ENCODE measurements at regions not wholly inside any gene's neighbourhood (a gene's known extent, or its start where the extent isn't known, plus 50 kb on each side); places are given as distances from the start of the nearest gene placed in this dataset.
"Not testable (repeated sequence)": the region's sequence is repeated elsewhere in the genome, so short reads cannot be mapped to it uniquely, and the experiment has no call there.

DNA sequence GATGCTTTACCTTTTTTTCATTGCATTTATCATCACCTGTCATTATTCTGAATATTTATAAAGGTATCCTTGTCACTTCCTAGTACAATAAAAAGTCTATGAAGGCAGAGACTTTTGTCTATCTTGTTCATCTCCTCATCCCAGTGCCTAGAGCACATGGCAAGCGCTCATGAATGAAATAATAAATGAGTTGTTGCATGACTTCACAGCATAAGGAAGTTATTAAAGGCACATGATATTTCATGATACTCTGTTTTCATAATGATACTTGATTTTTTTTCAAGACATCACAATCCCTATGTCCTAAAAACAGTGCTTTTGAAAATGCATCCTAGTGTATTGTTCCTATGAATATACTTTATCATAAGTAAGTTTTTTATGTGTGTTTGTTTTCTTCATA, 310.6 kb upstream of the RSPO3 start:
- intact Hi-C loops (cut with micrococcal nuclease) = no loop called here

DNA sequence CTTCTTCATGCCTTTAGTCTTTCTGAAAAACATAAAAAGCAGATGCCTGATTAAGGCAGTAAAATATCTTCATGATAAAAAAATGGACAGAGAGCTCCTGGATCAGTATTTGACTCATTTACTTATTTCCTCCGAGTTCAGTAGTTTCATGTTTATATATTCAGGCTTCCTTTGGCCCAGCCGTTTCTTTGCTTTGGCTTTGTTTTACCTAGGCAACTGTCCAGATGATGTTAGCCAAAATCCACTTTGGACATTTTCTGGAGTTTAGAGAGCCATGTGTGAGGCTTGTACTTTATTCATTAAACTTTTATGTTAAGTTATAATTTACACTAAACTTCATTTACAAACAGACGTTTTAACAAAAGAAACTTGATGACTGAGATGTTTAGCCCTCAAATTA, 307.1 kb upstream of the RSPO3 start:
- intact Hi-C loops (cut with micrococcal nuclease) = no loop called here

DNA sequence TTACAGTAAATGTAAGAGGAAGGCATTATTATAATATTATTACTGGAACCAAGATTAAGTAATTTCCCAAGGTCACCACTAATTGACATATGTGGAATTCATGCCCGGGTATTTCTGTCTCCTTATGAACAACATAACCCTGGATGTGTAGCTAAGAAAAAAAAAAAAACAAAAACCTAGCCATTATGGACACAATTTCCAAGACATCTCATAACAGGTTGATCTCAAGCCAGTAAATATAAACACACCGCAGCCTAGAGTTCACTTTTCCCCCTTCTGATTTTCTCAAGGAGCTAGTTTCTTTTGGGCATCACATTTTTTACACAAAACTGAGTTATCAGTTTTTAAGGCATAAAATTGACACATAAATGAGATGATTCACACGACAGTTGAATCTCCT, 306.5 kb upstream of the RSPO3 start:
- intact Hi-C loops (cut with micrococcal nuclease) = no loop called here

- intact Hi-C loops (cut with micrococcal nuclease) = no loop called here
Measured at GRCh38 chr6:126812651-126813050, 305.8 kb upstream of the RSPO3 start.

GRCh38 chr6:126820634-126821033, 297.8 kb upstream of the RSPO3 start:
- intact Hi-C loops (cut with micrococcal nuclease) = no loop called here

DNA sequence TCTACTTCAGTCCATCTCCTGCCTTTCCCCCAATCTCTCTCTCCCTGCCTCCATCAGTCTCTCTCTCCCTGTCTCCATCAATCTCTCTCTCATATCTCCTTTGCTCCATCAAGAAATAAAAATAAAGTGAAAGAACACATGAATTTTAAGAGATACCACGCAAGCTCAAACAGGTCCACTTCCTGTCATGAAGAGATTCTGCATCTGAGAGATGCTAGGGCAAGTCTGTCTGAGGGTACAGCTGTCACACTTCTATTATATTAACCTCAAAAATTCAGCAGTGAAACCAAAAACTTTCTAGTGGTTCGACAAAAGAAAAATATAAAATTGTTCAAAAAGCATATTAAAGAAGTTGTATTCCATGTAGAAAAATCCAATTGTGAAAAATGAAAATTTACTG, 296.8 kb upstream of the RSPO3 start:
- intact Hi-C loops (cut with micrococcal nuclease) = no loop called here

- intact Hi-C loops (cut with micrococcal nuclease) = no loop called here
Measured at GRCh38 chr6:126824226-126824625, 294.2 kb upstream of the RSPO3 start.

GRCh38 chr6:126824815-126825214, 293.7 kb upstream of the RSPO3 start:
- intact Hi-C loops (cut with micrococcal nuclease) = no loop called here

- intact Hi-C loops (cut with micrococcal nuclease) = no loop called here
Measured at GRCh38 chr6:126826166-126826714, 292.2 kb upstream of the RSPO3 start.

- intact Hi-C loops (cut with micrococcal nuclease) = no loop called here
Measured at GRCh38 chr6:126831461-126831860, 287.0 kb upstream of the RSPO3 start.

- intact Hi-C loops (cut with micrococcal nuclease) = no loop called here
Measured at GRCh38 chr6:126842769-126843168, 275.7 kb upstream of the RSPO3 start.

DNA sequence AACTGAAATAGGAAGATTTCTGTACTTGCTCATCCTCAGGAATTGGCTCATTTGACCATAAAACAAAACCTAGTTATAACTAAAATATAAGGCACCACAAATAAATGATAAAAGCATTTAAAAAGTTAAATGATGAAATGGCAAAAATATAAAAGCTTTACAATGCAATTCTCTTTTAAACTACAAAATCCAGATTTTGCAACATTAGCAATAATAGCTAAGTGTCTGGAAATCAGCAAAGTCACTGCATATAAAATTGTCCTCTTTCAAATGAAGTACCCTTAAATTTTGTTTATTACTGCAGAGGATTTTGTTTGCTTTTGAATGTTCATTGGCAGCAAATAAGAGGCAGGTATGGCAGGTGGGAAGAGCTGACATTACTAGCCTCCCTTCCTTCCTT, 270.4 kb upstream of the RSPO3 start:
- intact Hi-C loops (cut with micrococcal nuclease) = no loop called here

DNA sequence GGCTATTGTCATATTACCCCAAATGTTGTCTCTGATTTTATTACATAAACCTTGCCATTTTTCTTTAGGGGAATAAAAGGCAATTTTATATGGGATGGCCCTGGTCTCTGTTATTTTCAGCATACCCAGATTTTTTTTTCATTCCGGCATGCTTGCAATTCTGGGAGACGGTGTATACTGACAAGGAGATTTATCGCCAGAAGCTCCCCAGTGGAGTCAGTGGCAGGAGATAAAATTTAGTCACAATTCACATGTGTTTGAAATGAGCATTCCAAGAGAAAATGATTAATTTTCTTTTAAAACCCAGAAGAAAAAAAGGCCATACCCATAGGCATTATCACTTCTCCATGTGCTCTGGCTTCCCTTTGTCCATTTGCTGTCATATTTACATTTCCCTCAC, 250.8 kb upstream of the RSPO3 start:
- intact Hi-C loops (cut with micrococcal nuclease) = no loop called here

GRCh38 chr6:126873351-126873750, 245.1 kb upstream of the RSPO3 start:
- intact Hi-C loops (cut with micrococcal nuclease) = no loop called here

DNA sequence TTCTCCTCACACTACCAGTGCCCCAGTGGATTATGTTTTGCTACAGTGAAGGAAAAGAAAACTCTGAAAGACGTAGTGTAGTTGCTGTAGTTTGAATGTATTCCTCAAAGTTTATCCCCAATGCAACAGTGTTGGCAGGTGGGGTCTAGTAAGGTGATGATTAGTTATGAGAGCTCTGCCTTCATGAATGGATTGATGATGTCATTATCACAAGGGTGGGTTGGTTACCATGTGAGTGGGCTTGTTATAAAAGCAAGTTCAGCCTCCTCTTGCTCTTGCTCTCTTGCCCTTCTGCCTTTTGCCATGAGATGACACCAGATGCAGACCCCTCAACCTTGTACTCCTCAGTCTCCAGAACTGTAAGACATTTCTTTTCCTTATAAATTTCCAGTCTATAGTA, 244.7 kb upstream of the RSPO3 start:
- intact Hi-C loops (cut with micrococcal nuclease) = no loop called here

DNA sequence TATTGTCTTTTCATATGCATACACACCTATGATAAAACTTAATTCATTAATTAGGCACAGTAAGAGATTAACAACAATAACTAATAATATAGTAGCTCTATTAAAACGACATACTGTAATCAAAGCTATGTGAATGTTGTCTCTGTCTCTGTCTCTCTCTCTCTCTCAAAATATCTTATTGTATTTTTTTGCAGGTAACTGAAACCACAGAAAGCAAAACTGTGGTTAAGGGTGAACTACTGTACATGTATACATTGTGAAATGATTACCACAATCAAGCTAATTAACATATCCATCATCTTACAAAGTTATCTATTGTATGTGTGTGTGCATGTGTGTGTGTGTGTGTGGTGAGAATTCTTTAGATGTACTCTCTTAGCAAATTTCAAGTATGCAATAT, 242.0 kb upstream of the RSPO3 start:
- intact Hi-C loops (cut with micrococcal nuclease) = no loop called here

GRCh38 chr6:126880964-126881363, 237.5 kb upstream of the RSPO3 start:
- intact Hi-C loops (cut with micrococcal nuclease) = no loop called here

GRCh38 chr6:126886106-126886505, 232.4 kb upstream of the RSPO3 start:
- intact Hi-C loops (cut with micrococcal nuclease) = no loop called here

DNA sequence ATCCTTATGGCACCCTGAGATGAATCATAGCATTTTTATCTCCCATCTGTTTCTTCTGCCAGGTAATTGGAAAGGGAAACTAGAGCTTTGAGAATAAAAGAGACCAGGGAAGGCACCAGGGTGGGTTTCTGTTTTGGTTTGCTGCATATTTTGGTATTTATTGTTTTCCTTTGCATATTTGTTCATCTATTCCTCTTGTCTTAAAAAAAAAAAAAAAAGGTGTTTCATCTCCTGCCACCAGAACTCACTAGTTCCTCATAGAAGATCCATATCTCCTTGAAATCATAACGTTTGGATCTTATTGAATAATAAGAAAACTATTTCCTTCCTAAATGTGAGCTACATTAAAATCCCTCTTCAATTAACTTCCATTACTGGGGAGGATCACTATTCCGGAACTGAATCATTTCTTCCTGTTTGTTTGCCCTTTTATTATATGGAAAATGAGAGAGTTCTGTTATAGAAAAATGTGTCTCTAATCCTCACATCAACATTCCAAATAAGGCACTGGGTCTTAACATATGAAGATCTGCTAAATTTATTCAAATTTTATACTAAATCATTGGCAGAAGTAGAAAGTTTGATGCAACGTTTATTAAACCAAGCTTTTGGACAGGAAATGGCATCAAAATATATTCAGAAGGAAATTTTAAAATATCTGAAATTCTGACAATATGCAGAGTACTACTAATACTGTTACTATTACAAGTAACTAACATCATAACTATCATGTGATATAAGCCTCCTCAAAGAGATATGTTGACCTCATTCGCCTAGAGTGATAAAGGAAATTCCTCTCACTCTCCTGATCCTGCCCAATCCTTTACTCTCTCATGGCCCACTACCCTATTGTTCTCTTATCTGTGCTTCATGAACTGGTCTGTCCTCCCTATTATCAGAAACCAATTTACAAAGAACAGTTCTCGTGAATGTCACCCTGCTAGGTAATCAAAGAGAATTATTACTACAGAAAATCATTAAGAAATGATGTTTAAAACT, 229.4 kb upstream of the RSPO3 start:
- intact Hi-C loops (cut with micrococcal nuclease) = no loop called here

DNA sequence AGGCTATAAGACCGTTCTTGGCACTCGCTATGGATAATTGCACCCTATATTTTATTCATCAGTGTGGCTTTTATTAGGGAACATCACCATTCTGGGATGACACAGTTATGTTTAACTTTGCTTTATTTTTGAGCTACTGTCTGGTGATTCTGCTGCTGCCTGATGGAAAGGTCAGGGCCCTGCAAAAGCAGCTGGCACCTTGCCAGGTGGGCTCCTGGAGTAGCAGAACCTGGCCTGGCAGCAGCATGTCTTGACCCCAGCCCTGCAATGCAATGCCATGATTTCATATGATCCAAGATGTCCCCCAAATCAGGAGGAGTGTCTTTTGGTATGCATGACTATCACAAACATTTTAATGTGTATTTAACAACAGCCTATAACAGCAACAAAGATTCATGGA, 228.4 kb upstream of the RSPO3 start:
- intact Hi-C loops (cut with micrococcal nuclease) = no loop called here

GRCh38 chr6:126891158-126891557, 227.3 kb upstream of the RSPO3 start:
- intact Hi-C loops (cut with micrococcal nuclease) = no loop called here

DNA sequence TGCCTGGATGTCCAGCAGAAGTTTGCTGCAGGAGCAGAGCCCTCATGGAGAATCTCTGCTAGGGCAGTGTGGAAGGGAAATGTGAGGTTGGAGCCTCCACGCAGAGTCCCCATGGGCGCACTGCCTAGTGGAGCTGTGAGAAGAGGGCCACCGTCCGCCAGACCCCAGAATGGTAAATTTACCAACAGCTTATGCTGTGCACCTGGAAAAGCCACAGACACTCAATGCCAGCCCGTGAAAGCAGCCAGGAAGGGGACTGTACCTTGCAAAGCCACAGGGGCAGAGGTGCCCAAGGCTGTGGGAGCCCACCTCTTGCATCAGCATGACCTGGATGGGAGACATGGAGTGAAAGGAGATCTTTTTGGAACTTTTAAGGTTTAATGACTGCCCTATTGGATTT, 225.6 kb upstream of the RSPO3 start:
- intact Hi-C loops (cut with micrococcal nuclease) = not testable (repeated sequence)

DNA sequence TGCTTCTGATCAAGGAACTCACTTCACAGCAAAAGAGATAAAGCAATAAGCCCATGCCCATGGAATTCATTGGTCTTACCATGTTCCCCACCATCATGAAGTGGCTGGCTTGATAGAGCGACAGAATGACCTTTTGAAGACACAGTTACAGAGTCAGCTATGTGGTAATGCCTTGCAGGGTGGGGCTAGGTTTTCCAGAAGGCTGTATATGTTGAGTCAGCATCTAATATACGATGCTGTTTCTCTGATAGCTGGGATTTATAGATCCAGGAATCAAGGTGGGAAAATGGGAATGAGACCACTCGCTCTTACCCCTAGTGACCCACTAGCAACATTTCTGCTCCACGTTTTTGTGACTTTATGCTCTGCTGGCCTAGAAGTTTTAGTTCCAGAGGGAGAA, 220.7 kb upstream of the RSPO3 start:
- intact Hi-C loops (cut with micrococcal nuclease) = no loop called here

Data from T-helper 2 cell treated with Interferon-gamma antibody and Interleukin-4, amounts not matched to agents 100 ng/mL and 5 ng/mL, for 36 hours (primary cell).